ENCODE measurements at regions not wholly inside any gene's neighbourhood (a gene's known extent, or its start where the extent isn't known, plus 50 kb on each side); places are given as distances from the start of the nearest gene placed in this dataset.

- TF ChIP-seq TAF1 (IDR thresholded peaks at IDR 0.05; ENCODE audit: borderline replicate concordance, insufficient read depth, low read length) (no peak), FOXP2 (optimal IDR thresholded peaks at IDR 0.05; ENCODE audit: borderline replicate concordance, extremely low read depth, extremely low read length, insufficient read depth) (no peak), REST (IDR thresholded peaks at IDR 0.05; ENCODE audit: insufficient read depth in 1 of 2, low read depth in 2 of 2, low read length in 2 of 2) (no peak), SIN3A (IDR thresholded peaks at IDR 0.05; ENCODE audit: borderline replicate concordance, insufficient read depth, low read length) (no peak), POLR2AphosphoS5 (IDR thresholded peaks at IDR 0.05; ENCODE audit: low read depth, low read length) (no peak)
Measured at GRCh38 chr13:84912720-84913119, 886.5 kb downstream of the SLITRK6 start.

- TF ChIP-seq TAF1 (IDR thresholded peaks at IDR 0.05; ENCODE audit: borderline replicate concordance, insufficient read depth, low read length) (no peak), SIN3A (IDR thresholded peaks at IDR 0.05; ENCODE audit: borderline replicate concordance, insufficient read depth, low read length) (no peak), REST (IDR thresholded peaks at IDR 0.05; ENCODE audit: insufficient read depth in 1 of 2, low read depth in 2 of 2, low read length in 2 of 2) (no peak), FOXP2 (optimal IDR thresholded peaks at IDR 0.05; ENCODE audit: borderline replicate concordance, extremely low read depth, extremely low read length, insufficient read depth) (no peak), POLR2AphosphoS5 (IDR thresholded peaks at IDR 0.05; ENCODE audit: low read depth, low read length) (no peak)
Measured at GRCh38 chr13:84910423-84910822, 888.8 kb downstream of the SLITRK6 start.

GRCh38 chr13:84903391-84903790 lies 895.8 kb downstream of the SLITRK6 start:
- TF ChIP-seq REST (IDR thresholded peaks at IDR 0.05; ENCODE audit: insufficient read depth in 1 of 2, low read depth in 2 of 2, low read length in 2 of 2), result no peak
- TF ChIP-seq TAF1 (IDR thresholded peaks at IDR 0.05; ENCODE audit: borderline replicate concordance, insufficient read depth, low read length), result no peak
- TF ChIP-seq SIN3A (IDR thresholded peaks at IDR 0.05; ENCODE audit: borderline replicate concordance, insufficient read depth, low read length), result no peak
- no peak for TF ChIP-seq FOXP2 (optimal IDR thresholded peaks at IDR 0.05; ENCODE audit: borderline replicate concordance, extremely low read depth, extremely low read length, insufficient read depth)
- no peak for TF ChIP-seq POLR2AphosphoS5 (IDR thresholded peaks at IDR 0.05; ENCODE audit: low read depth, low read length)

GRCh38 chr13:84902243-84902642 lies 897.0 kb downstream of the SLITRK6 start:
- no peak for TF ChIP-seq REST (IDR thresholded peaks at IDR 0.05; ENCODE audit: insufficient read depth in 1 of 2, low read depth in 2 of 2, low read length in 2 of 2)
- no peak for TF ChIP-seq SIN3A (IDR thresholded peaks at IDR 0.05; ENCODE audit: borderline replicate concordance, insufficient read depth, low read length)

- no peak for TF ChIP-seq POLR2AphosphoS5 (IDR thresholded peaks at IDR 0.05; ENCODE audit: low read depth, low read length)
- no peak for TF ChIP-seq SIN3A (IDR thresholded peaks at IDR 0.05; ENCODE audit: borderline replicate concordance, insufficient read depth, low read length)
- no peak for TF ChIP-seq REST (IDR thresholded peaks at IDR 0.05; ENCODE audit: insufficient read depth in 1 of 2, low read depth in 2 of 2, low read length in 2 of 2)
- no peak for TF ChIP-seq TAF1 (IDR thresholded peaks at IDR 0.05; ENCODE audit: borderline replicate concordance, insufficient read depth, low read length)
- no peak for TF ChIP-seq FOXP2 (optimal IDR thresholded peaks at IDR 0.05; ENCODE audit: borderline replicate concordance, extremely low read depth, extremely low read length, insufficient read depth)
Measured at GRCh38 chr13:84896128-84896527, 903.1 kb downstream of the SLITRK6 start.
